Frontal cortex (tissue), 3 donors: ENCODE measurements at regions not wholly inside any gene's neighbourhood (a gene's known extent, or its start where the extent isn't known, plus 50 kb on each side); places are given as distances from the start of the nearest gene placed in this dataset.
A peak's percentile ranks its signal among the peaks of the same experiment; 100 is the strongest.
"Not testable (repeated sequence)": the region's sequence is repeated elsewhere in the genome, so short reads cannot be mapped to it uniquely, and the experiment has no call there.

ENCODE experiments used
- DNase-seq, 2 donors: peaks; one replicate each; pipeline ENCODE4 v3.0.0; 2012; ENCODE audit warnings: low spot score in 2 of 2
- FAIRE-seq: peaks from 2 replicates; lab custom pipeline; 2012; peaks lifted over from hg19 to GRCh38; lab: Jason Lieb, UNC
- donor health status: control.
- donor health status: control.
- donor health status: control.

DNA sequence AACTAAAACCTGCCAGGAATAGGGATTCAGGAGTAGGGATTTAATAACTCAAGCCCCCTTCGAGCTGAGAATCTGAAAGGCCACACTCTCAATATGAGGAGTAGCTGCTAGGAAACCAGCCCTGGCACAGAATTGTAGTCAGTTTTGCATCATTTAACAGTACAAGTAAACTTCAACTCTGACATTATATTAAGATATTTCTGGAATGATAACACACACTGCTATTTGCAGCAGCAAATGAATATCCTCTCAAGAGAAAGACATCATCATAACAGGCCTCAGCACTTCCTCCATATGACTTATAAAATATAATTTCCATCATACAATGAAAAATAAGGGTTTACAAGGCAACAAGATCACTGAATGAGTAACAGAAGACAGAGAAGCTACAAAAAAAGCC is 138.2 kb upstream of the RFX3 start:
- no peak for FAIRE-seq
- no peak for DNase-seq

DNA sequence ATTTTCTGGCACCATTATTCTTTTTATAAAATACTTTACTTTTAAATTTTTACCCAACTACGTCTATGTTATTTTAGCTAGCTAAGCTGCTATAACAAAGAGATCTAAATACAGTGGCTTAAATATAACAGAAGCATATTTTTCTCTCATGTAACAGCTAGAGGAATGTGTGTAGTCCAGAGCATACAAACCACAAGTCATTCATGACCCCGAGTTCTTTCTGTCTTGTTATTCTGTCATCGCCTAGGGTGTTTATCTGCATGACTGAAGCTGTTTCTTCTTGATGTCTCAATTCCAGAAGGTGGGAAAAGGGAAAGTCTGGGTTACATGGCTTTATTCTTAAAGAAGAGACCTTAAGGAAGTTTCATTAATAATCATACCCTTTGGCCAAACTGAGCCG is 136.9 kb upstream of the RFX3 start:
- DNase-seq: no peak
- no peak for FAIRE-seq

DNA sequence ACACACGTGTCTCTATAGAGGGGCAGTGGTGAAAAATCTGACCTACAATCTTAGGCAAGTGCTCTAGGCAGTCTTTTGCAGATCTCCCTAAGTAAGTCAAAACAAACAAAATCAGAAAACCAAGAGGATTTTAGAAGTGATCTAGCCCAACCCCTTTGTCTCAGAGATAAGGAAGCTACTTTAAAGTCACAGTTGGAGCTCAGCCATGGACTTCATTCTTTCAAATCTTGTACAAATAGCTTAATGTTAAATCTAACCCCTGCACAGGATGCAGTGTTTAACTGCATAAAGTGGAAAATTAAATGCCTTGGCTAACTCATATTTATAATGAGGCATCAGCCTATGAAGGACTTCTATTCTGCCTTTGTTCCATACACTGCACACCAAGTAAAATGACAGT is 135.1 kb upstream of the RFX3 start:
- DNase-seq: no peak
- no peak for FAIRE-seq

DNA sequence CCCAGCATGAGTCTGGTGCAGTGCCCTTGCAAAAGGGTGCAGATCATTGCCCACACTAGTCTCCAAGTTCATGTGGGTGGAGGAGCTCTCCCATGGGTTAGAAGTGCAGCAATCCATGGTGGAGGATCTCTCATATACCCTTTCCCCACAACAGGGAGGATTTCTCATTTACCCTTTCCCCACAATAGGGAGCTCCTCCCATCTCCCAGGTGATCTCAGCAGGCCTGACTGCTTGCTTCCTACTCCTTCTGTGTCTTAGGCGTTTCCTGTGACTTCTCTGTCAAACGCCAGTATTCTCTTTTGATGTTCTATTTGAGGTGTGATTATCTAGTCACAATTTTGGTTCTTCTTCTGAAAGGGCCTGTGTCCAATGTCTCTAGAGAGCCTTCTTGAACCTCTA is 133.8 kb upstream of the RFX3 start:
- FAIRE-seq (no peak), DNase-seq (no peak)

DNA sequence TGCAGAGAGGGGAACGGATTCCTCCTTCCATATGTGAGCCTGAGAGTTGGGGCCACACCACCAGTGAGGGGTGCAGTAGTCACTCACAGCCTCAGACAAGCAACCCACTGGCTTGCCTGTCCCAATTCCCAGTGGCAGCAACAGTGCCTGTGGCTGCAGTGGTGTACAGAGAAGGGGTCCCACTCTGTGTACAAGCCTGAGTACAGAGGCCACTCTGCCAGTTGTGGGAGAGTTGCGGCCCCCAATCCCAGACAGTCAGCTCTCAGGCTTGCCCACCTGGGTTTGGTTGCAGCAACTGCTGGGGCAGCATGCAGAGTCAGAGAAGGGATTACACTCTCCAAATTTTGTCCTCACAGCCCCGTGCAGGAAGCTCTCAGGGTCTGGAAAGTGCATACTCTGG is 133.2 kb upstream of the RFX3 start:
- FAIRE-seq: no peak

DNA sequence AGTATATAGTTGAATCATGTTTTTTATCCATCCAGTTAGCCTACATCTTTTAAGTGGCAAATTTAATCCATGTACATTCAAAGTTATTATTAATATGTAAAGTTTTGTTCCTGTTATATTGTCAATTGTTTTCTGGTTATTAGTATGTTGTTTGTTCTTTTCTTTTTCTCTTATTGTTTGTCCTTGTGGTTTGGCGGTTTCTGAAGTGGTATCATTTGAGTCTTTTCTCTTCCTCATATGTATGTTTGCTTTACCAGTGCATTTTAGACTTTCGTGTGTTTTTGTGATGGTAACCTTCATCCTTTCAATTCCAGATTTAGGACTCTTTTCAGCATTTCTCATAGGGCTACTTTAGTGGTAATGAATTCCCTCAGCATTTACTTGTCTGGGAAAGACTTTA is 130.4 kb upstream of the RFX3 start:
- FAIRE-seq (peak; percentile 42), DNase-seq (no peak)

More for the DNA sequence above, 133.2 kb upstream of the RFX3 start:
- no peak for DNase-seq

DNA sequence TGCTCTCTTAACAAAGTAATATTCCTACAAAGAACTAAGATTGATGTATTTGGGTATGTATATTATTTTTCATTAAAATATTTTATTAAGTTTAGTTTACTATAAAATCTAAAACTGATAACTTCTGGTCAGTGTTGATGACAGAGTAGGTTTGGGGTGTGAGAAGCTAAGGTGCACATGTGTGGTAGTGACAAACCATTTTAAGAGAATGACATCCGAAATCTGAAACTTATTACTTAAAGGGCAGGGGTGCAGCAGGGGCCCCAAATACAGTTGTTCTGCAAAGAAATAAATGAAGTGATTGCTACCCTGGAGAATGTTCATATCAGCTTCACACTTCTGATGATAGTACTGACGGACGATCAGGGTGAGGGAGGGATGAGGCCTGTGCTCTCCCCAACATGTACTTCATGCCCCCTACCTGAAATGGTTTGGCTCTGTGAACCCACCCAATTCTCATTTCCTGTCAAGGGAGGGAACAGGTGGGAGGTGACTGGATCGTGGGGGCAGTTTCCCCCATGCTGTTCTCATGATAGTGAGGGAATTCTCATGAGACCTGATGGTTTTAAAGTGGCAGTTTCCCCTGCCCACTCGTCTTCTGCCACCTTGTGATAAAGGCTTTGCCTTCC is 125.3 kb upstream of the RFX3 start:
- FAIRE-seq (no peak), DNase-seq (no peak)

DNA sequence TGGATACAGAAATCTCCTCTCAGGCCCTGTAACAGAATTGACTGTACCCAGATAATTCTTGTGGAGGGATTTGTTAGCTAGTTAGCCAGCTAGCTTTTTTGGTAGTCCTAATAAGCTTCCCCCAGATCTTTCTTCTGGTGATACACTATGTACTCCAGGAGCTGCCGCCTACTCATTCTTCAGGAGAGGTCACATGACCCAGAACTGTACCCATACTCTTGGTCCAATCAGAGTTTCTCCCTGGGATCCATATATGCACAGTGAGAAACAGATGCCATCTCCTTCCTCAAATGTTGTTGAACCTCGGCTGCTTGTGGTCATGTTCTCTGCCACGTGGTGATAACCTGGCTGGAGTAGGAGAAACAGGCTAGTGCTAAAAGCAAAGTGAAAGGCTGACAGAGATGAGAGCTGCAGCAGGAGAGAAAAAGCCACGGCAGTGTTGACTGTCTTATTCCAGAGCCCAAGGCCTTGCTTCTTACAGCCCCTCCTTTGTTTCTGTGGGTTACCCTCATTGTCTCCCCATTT is 123.0 kb upstream of the RFX3 start:
- no peak for FAIRE-seq
- DNase-seq: no peak

DNA sequence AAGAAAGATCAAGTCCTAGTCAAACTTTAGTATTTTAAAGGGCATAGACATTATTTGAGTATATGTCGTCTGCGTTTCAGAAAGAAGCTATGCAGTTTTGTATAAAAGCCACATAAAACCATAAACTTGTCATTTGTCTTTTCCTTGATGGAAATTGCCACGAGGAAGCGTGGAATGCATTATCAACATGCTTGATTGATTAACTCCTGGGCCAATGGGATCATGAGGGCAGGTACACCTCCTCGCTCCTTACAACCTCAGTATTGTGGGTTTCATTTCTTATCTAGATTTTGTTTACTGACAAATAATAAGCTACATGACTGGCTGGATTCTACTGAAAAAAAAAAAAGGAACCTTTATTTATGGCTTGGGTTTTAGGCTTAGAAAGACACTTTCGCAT is 122.5 kb upstream of the RFX3 start:
- DNase-seq (no peak), FAIRE-seq (no peak)

DNA sequence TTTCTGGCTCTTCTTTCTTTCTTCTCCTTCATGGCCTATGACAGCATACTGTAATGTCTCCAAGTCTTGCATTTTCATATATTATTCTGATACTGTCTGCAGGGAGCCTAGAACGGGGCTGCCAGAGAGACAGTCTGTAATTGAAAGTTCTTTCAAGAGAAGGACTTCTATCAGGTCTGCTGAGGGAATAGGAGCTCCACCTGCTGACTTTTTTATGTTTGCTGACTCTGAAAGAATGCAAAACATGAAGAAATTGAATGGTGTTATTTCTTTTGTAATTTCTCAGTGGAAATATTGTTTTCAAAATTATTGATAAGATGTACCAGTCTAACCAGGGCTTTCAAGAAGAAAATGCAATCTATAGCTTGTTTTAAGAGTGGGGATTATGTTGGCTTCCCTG is 121.9 kb upstream of the RFX3 start:
- DNase-seq (no peak), FAIRE-seq (no peak)

DNA sequence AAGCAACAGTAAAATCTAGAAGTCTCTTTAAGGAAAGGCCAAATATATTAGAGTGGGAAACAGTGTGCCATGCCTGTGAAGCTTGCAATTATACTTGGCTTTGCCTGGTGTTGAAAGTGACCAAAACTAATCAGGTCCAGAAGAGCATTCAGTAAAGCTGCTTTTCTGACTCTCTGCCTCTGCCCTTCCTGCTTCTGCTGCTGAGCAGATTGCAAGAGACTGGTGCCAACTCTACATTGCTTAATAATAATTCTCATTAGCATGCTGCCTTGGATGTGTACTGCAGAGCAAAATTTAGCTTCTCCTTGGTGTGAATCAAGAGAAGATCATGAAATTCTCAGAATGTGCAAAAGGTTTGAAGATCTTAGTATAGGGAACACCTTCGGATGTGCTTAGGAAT is 120.4 kb upstream of the RFX3 start:
- DNase-seq: no peak
- no peak for FAIRE-seq

DNA sequence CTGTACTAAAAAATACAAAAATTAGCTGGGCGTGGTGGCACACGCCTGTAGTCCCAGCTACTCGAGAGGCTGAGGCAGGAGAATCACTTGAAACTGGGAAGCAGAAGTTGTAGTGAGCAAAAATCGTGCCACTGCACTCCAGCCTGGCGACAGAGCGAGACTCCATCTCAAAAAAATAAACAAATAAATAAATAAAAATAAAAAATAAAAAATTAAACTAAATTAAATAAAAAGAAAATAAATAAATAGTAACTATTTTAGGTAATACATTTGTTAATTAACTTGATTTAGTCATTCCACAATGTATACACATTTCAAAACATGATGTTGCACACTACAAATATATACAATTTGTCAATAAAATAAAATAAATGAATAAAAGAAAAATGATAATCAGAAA is 116.3 kb upstream of the RFX3 start:
- FAIRE-seq: peak; percentile 98
- DNase-seq: not testable (repeated sequence)

DNA sequence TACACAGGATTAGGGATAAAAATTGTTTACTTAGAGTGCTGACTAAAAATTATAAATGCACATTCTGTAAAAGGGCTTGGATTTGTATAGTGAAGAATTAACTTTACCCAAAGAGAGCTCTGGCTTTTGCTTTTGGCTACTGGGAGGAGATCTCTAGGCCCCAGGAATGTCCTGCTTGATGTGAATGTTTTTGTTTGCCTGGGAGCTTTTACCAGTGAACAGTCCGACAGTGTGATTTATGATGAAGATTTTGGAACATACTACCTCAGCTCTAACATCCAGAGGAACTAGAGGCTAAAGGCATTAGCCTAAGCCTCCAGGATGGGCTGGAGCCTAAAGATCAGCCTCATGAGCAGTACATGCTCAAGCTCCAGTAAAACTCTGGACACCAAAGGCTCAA is 103.7 kb upstream of the RFX3 start:
- no peak for DNase-seq
- FAIRE-seq: no peak

DNA sequence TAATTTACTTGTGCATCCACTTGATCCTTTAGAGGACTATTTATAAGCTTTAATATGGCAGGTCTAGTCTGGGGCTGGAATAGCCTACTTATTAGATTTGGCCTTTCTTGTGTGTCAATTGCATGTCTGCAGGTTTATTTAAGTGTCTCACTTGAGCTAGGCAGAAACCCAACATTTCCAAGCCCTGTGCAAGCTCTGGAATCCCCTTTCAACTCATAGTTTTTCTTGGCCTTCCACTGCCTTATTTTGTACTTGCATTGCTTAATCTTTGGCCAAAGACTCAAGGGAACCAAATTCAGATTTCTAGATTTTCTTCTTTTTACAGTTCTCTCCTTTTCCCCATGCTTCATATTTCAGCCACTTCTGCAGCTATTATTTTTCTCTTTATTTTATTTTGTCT is 102.4 kb upstream of the RFX3 start:
- no peak for FAIRE-seq
- DNase-seq: no peak

DNA sequence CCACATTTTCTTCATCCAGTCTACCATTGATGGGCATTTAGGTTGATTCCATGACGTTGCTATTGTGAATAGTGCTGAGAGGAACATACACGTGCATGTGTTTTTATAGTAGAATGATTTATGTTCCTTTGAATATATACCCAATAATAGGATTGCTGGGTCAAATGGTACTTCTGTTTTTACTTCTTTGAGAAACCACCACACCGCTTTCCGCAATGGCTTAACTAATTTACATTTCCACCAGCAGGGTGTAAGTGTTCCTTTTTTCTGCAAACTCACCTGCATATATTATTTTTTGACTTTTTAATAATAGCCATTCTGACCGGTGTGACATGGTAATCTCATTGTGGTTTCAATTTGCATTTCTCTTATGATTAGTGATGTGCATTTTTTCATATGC is 82.2 kb upstream of the RFX3 start:
- FAIRE-seq (no peak), DNase-seq (no peak)

DNA sequence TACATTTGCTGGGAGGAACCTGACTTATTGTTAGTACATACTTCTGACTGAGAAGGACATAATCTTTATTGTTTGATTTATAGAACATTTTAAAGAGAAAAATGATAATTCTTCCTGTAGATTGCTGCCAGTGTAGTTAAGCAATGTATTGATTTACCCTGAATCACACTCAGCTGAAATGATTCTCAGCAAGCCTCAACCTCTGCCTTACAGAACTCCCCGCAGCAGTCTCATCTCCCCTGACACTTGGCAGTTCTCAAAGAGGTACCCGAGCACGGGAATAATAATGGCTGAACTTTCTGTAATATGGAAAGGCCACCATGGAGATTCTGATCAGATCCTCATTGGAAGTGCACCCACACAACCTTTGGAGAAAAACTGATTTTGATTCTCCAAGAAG is 74.9 kb upstream of the RFX3 start:
- FAIRE-seq: no peak

DNA sequence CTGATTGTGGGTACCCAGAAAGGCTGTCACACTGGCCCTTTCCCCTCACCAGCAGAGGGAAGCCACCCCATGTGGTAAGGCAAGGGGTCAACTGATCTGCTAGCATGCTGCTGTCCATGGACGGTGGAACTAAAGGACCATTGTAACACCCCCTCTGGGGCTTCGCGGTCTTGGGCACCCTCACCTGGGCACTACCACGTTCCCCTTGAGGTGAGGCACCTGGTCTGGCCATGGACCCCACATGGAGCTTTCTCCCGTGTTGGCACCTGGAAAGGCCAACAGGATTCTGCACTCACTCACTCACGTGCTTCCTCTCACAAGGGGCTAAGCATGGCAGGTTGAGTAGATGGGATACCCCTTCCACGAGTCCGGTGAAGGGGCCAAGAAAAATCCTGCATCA is 72.0 kb upstream of the RFX3 start:
- FAIRE-seq: no peak
- DNase-seq: no peak

More for the DNA sequence above, 74.9 kb upstream of the RFX3 start:
- no peak for DNase-seq

DNA sequence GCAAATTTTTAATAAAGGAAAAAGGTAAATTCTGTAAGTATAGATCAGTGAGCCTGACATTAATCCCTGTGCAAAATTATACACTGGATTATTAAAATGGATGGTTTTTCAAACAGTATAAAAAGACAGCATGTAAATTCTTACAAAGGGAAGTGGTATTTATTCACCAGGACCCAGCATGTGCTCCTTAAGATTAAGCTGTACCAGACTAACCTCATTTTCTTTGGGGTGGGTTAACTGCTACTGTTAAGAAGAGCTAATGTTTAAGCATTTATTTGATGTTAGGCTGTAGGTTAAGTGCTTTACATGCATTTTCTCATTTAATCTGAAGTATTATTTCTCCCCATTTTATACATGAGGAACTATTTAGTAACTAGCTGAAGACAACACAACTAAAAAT is 60.3 kb upstream of the RFX3 start:
- DNase-seq (no peak), FAIRE-seq (no peak)

DNA sequence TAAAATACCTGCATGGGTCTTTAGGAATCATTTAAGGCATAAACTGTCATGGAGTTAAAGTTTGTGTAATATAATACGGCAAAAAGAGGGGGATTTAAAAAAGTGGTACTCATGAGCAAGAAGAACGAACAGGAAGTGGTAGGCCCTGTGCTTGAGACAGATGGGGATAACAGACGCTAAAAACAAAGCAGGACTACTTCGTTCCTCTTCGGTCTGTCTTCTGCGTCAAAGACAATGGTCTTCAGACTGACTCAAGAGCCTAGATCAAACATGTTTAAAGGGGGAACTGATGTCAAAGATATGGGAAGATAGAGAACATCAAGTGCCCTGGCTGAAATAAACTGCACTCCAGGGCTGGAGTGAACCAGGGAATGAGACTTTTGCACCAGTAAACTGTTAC is 59.8 kb upstream of the RFX3 start:
- FAIRE-seq: no peak
- no peak for DNase-seq

DNA sequence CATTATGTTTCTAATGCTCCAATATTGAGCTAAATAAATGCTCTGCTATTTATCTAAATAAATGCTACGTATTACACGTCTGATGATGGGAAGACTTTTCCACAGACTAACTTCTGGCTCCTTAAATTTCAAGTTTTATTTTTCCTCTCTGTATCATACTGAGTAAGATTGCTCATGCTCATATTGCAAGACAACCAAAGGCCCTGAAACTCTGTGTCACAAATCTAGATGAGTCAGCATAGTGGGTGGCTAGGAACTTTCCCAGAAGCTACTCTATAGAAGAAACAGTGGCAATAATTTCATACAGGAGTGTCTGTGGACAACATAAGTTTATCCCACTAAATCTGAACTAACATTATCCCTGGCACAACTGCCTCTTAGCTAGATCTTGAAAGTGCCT is 53.0 kb upstream of the RFX3 start:
- FAIRE-seq: no peak
- DNase-seq: no peak

DNA sequence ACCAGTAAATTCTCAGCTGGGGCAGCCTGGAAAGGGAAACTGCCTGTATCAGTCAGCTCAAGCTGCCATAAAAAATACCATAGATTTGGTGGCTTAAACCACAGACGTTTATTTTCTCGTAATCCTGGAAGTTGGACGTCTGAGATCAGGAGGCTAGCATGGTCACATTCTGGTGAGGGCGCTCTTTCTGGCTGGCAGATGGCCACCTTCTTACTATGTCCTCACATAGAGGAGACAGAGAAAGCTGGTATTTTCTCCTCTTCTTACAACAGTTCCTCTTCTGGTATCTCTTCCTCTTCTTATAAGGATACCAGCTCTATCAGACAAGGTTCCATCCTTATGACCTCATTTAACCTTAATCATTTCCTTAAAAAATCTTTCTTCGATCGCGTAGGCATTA is 50.5 kb upstream of the RFX3 start:
- DNase-seq (no peak), FAIRE-seq (no peak)

DNA sequence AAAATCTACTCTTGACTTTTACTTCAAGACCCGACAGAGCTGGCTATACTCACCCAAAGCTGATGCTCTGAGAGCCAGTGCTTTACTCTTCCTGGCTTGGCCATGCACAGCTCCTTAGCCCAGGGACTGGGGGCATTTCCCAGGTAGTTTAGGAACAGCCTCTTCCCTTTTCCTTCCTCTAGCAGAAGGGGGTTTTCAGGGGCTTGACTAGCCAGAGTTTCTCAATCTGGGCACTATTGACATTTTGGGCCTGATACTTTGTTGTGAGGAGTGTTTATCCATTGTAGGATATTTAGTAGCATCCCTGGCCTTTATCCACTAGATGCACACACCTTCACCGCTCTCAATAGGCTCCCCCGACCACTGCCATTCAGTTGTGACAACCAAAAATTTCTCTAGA is 50.0 kb upstream of the RFX3 start:
- DNase-seq (no peak), FAIRE-seq (no peak)
